Esophagus squamous epithelium (tissue), 5 donors: ENCODE measurements at regions not wholly inside any gene's neighbourhood (a gene's known extent, or its start where the extent isn't known, plus 50 kb on each side); places are given as distances from the start of the nearest gene placed in this dataset.

ENCODE experiments used
- DNase-seq: peaks from one replicate; lab custom pipeline; 2025; lab: John Stamatoyannopoulos, UW
- H3K27ac ChIP-seq, 4 donors: fragments of 200-600 bp; sonication (generic); one replicate each; pipeline ENCODE4 v1.5.1; 2016 to 2019; ENCODE audit warnings: mild to moderate bottlenecking in 1 of 4
- H3K27me3 ChIP-seq, 4 donors: fragments of 200-600 bp; sonication (generic); 1 replicate in 3 of 4; 2 replicates in 1 of 4; pipeline versions ENCODE4 v1.5.1 to v1.6.0; 2017 to 2021; ENCODE audit warnings: antibody characterized with exemption in 1 of 4
- H3K36me3 ChIP-seq, 3 donors: fragments of 200-600 bp; sonication (generic); one replicate each; pipeline ENCODE4 v1.5.1; 2016 to 2019
- H3K4me1 ChIP-seq, 3 donors: fragments of 200-600 bp; sonication (generic); one replicate each; pipeline ENCODE4 v1.5.1; 2017 to 2019
- H3K4me3 ChIP-seq, 4 donors: fragments of 200-600 bp; sonication (generic); 1 replicate in 3 of 4; 2 replicates in 1 of 4; pipeline ENCODE4 v1.5.1; 2016 to 2019; ENCODE audit warnings: mild to moderate bottlenecking in 2 of 4, moderate library complexity in 1 of 4
- H3K9me3 ChIP-seq, 3 donors: fragments of 200-600 bp; sonication (generic); one replicate each; pipeline ENCODE4 v1.5.1; 2016 to 2019
- CTCF ChIP-seq, 6 experiments: fragments of 450-650 bp in 4 of 6; fragments of 200-600 bp in 2 of 6; sonication (generic) in 2 of 6; IDR thresholded peaks; one replicate each; pipeline ENCODE4 v1.5.1; 2016 to 2019; ENCODE audit warnings: antibody characterized with exemption in 6 of 6, mild to moderate bottlenecking in 4 of 6, moderate library complexity in 4 of 6
- POLR2A ChIP-seq, 4 donors: fragments of 450-650 bp; IDR thresholded peaks; one replicate each; pipeline ENCODE4 v1.6.1; 2017; ENCODE audit warnings: antibody characterized with exemption in 4 of 4, mild to moderate bottlenecking in 4 of 4, moderate library complexity in 3 of 4
- WGBS, 2 donors: methylation state at CpG; one replicate each; pipeline ENCODE4 v1.1.5; 2018; 5-methylcytosine and 5-hydroxymethylcytosine counted together
- intact Hi-C: fragments of 100-400 bp; cut with DNase I; formaldehyde crosslinking; loops from one replicate; pipeline ENCODE4 v1.15.0; 2022
- donor health status: DM: yes; HTN: yes; CAD: no.

- peak overlapping the region in 1 of 4 donors; percentile 15 for H3K4me3 ChIP-seq
- 69 to 80% methylated on average over 10 of the region's 11 CpGs for WGBS, 2 donors
- no peak overlapping the region for H3K27ac ChIP-seq
- H3K27me3 ChIP-seq: no peaks in the 10 kb centered on the region
- DNase-seq: no peak
- H3K9me3 ChIP-seq: no peaks in the 10 kb centered on the region
- TF ChIP-seq CTCF (IDR thresholded peaks at IDR 0.05): no peak
- no peak for TF ChIP-seq POLR2A (IDR thresholded peaks at IDR 0.05)
- no peaks in the 10 kb centered on the region for H3K36me3 ChIP-seq
- intact Hi-C loops: no loop called here
- peaks cover 0 to 9% (median 0%) of the 10 kb centered on the region in 3 donors for H3K4me1 ChIP-seq
Observed at GRCh38 chr9:13430368-13431221, 151.1 kb upstream of the MPDZ start.

GRCh38 chr9:13429301-13430190 is 150.1 kb upstream of the MPDZ start:
- H3K27ac ChIP-seq: no peak overlapping the region
- H3K27me3 ChIP-seq: no peaks in the 10 kb centered on the region
- intact Hi-C loops: no loop called here
- no peak for TF ChIP-seq CTCF (IDR thresholded peaks at IDR 0.05)
- TF ChIP-seq POLR2A (IDR thresholded peaks at IDR 0.05): no peak
- peaks cover 0 to 9% (median 0%) of the 10 kb centered on the region in 3 donors for H3K4me1 ChIP-seq
- WGBS, 2 donors: 77 to 83% methylated on average over 13 of the region's 13 CpGs
- no peaks in the 10 kb centered on the region for H3K36me3 ChIP-seq
- no peak overlapping the region for H3K4me3 ChIP-seq
- no peaks in the 10 kb centered on the region for H3K9me3 ChIP-seq
- no peak for DNase-seq

- intact Hi-C loops: no loop called here
- peak overlapping the region in 3 of 4 donors; percentile 20 to 36 (median 26) for H3K27ac ChIP-seq
- DNase-seq: no peak
Observed at GRCh38 chr9:13428766-13429165, 149.3 kb upstream of the MPDZ start.

GRCh38 chr9:13427587-13427986 is 148.1 kb upstream of the MPDZ start:
- 0 to 1% methylated on average over 3 of the region's 3 CpGs for WGBS, 2 donors
- Histone ChIP-seq H3K4me1 (peaks cover 0 to 9% (median 0%) of the 10 kb centered on the region in 3 donors), H3K9me3 (no peaks in the 10 kb centered on the region), H3K36me3 (no peaks in the 10 kb centered on the region), H3K27me3 (no peaks in the 10 kb centered on the region), H3K4me3 (no peak overlapping the region), H3K27ac (peak overlapping the region in 3 of 4 donors; percentile 5 to 36 (median 26))
- no peak for DNase-seq
- no peak for TF ChIP-seq POLR2A (IDR thresholded peaks at IDR 0.05)
- TF ChIP-seq CTCF (IDR thresholded peaks at IDR 0.05): peak; percentile 26 to 88 (median 71)
- intact Hi-C loops: no loop called here

More at GRCh38 chr9:13428766-13429165, 149.3 kb upstream of the MPDZ start:
- H3K4me3 ChIP-seq: peak overlapping the region in 1 of 4 donors; percentile 16
- H3K9me3 ChIP-seq: no peaks in the 10 kb centered on the region
- H3K36me3 ChIP-seq: no peaks in the 10 kb centered on the region
- no peak for TF ChIP-seq POLR2A (IDR thresholded peaks at IDR 0.05)
- TF ChIP-seq CTCF (IDR thresholded peaks at IDR 0.05): no peak
- H3K27me3 ChIP-seq: no peaks in the 10 kb centered on the region
- 65 to 78% methylated on average over 4 of the region's 4 CpGs for WGBS, 2 donors
- peaks cover 0 to 9% (median 0%) of the 10 kb centered on the region in 3 donors for H3K4me1 ChIP-seq
